ENCODE measurements at regions not wholly inside any gene's neighbourhood (a gene's known extent, or its start where the extent isn't known, plus 50 kb on each side); places are given as distances from the start of the nearest gene placed in this dataset.

- DNase-seq = no peak
Measured at GRCh38 chr12:65517656-65518210, 239.2 kb downstream of the MSRB3 start.

GRCh38 chr12:65518771-65519170 is 240.3 kb downstream of the MSRB3 start:
- DNase-seq = no peak

- DNase-seq = no peak
Measured at GRCh38 chr12:65520658-65521057, 242.2 kb downstream of the MSRB3 start.

GRCh38 chr12:65522956-65523860 is 244.7 kb downstream of the MSRB3 start:
- DNase-seq = no peak

- DNase-seq = no peak
Measured at GRCh38 chr12:65524666-65525065, 246.2 kb downstream of the MSRB3 start.

GRCh38 chr12:65525491-65526141 is 247.1 kb downstream of the MSRB3 start:
- DNase-seq = no peak

- no peak for DNase-seq
Measured at GRCh38 chr12:65526311-65526710, 247.8 kb downstream of the MSRB3 start.

GRCh38 chr12:65528127-65528526 is 249.6 kb downstream of the MSRB3 start:
- DNase-seq = no peak

GRCh38 chr12:65529106-65529505 is 250.6 kb downstream of the MSRB3 start:
- DNase-seq = no peak

- DNase-seq = no peak
Measured at GRCh38 chr12:65529771-65530435, 251.4 kb downstream of the MSRB3 start.

GRCh38 chr12:65532162-65532561 is 253.7 kb downstream of the MSRB3 start:
- DNase-seq = no peak

GRCh38 chr12:65532764-65533163 is 254.3 kb downstream of the MSRB3 start:
- no peak for DNase-seq

GRCh38 chr12:65533177-65533883 is 254.8 kb downstream of the MSRB3 start:
- no peak for DNase-seq

GRCh38 chr12:65534238-65534841 is 255.9 kb downstream of the MSRB3 start:
- DNase-seq = no peak

GRCh38 chr12:65535946-65536345 is 257.5 kb downstream of the MSRB3 start:
- no peak for DNase-seq

GRCh38 chr12:65536351-65536750 is 257.9 kb downstream of the MSRB3 start:
- no peak for DNase-seq

- DNase-seq = no peak
Measured at GRCh38 chr12:65536876-65537681, 258.6 kb downstream of the MSRB3 start.

- no peak for DNase-seq
Measured at GRCh38 chr12:65537978-65538377, 259.5 kb downstream of the MSRB3 start.

GRCh38 chr12:65539023-65539422 is 260.5 kb downstream of the MSRB3 start:
- DNase-seq = no peak

GRCh38 chr12:65540140-65540539 is 261.7 kb downstream of the MSRB3 start:
- DNase-seq = no peak

GRCh38 chr12:65546528-65546927 is 268.0 kb downstream of the MSRB3 start:
- no peak for DNase-seq
